Endodermal cell (in vitro differentiated cells): ENCODE measurements at regions not wholly inside any gene's neighbourhood (a gene's known extent, or its start where the extent isn't known, plus 50 kb on each side); places are given as distances from the start of the nearest gene placed in this dataset.

Source experiments
- DNase-seq: peaks from one replicate; pipeline ENCODE4 v3.0.0-alpha.2; 2017
- H3K27ac ChIP-seq: 2 replicates; pipeline ENCODE4 v1.5.1; 2013; ENCODE audit warnings: mild to moderate bottlenecking, low read depth, low read length, moderate library complexity
- H3K27me3 ChIP-seq: 2 replicates; pipeline ENCODE4 v1.6.1; 2013; ENCODE audit warnings: mild to moderate bottlenecking, low read length, moderate library complexity; ENCODE audit not compliant: insufficient read depth, control insufficient read depth, poor library complexity, severe bottlenecking
- H3K36me3 ChIP-seq: 2 replicates; pipeline ENCODE4 v1.7.0; 2013; ENCODE audit warnings: mild to moderate bottlenecking, low read length, moderate library complexity; ENCODE audit not compliant: control insufficient read depth, insufficient read depth
- H3K4me1 ChIP-seq: one replicate; pipeline ENCODE4 v1.7.0; 2013; ENCODE audit warnings: low read length; ENCODE audit not compliant: control insufficient read depth, insufficient read depth
- H3K4me3 ChIP-seq: 2 replicates; pipeline ENCODE4 v1.5.1; 2013; ENCODE audit warnings: mild to moderate bottlenecking, low read length, moderate library complexity
- H3K9ac ChIP-seq: 2 replicates; pipeline ENCODE4 v1.6.1; 2013; ENCODE audit warnings: mild to moderate bottlenecking, low read length, moderate library complexity; ENCODE audit not compliant: poor library complexity, severe bottlenecking; ENCODE audit errors: extremely low read depth
- H3K9me3 ChIP-seq: 2 replicates; pipeline ENCODE4 v1.6.1; 2013; ENCODE audit warnings: mild to moderate bottlenecking, low read length, moderate library complexity; ENCODE audit not compliant: control insufficient read depth
- H3K27ac Mint-ChIP-seq: 2 replicates; pipeline ENCODE4 v1.8.0; 2020; ENCODE audit warnings: mixed read lengths
- H3K27me3 Mint-ChIP-seq: 2 replicates; pipeline ENCODE4 v1.8.0; 2021; ENCODE audit warnings: mild to moderate bottlenecking, mixed read lengths; ENCODE audit not compliant: insufficient read depth
- H3K36me3 Mint-ChIP-seq: 2 replicates; pipeline ENCODE4 v1.8.0; 2020; ENCODE audit warnings: low read depth, mixed read lengths
- H3K4me1 Mint-ChIP-seq: 2 replicates; pipeline ENCODE4 v1.8.0; 2020; ENCODE audit warnings: mixed read lengths
- H3K4me3 Mint-ChIP-seq: 2 replicates; pipeline ENCODE4 v1.8.0; 2020; ENCODE audit warnings: mild to moderate bottlenecking, moderate library complexity, mixed read lengths
- H3K9me3 Mint-ChIP-seq: 2 replicates; pipeline ENCODE4 v1.8.0; 2020; ENCODE audit warnings: mild to moderate bottlenecking, mixed read lengths
- WGBS, 2 experiments: methylation state at CpG; one replicate each; pipeline versions ENCODE4 v1.1.5 to v1.1.7; 2013; ENCODE audit warnings: missing lambda C conversion rate in 2 of 2, mixed read lengths in 1 of 2; ENCODE audit not compliant: insufficient coverage in 1 of 2, insufficient read length in 1 of 2; 5-methylcytosine and 5-hydroxymethylcytosine counted together
- TF ChIP-seq, protein P1 (sequence below): fragments of 200-600 bp; sonication (generic); conservative IDR thresholded peaks from 2 replicates; pipeline ENCODE4 v1.5.0; 2021; ENCODE audit warnings: antibody characterized with exemption, mild to moderate bottlenecking

DNA sequence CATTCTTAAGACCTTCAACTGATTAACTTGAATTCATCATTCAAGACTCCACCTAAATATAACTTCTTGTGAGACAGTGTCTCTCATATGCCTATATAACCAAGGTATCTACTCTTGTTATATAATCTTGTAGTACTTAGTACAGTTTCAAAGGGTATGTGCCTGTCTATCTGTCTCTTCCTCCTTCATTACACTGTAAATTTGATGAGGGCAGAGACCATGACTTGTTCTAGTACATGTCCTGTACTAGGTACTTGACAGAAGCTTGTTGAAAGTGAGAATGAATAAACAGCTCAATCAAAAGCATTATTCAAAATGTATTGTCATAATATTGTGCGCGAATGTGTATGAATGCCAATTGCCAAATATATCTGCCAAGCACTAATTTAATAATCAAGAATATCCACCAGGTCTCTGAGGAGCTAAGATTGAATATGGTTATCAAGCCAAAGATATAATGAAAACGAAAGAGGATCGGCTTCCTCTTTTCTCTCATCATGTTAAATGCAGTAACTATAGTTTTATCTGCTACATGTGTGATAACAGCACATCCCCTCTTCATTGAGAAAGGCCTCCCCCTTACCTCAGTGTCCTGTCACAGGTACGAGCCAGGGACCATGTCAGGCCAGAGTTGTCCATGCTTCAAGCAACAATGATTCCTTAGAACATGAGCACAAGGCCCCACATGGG is 117.3 kb downstream of the UCHL5 start:
- DNase-seq = no peak
- Mint-ChIP-seq H3K27me3 (no peaks in the 10 kb centered on the region), H3K9me3 (no peaks in the 10 kb centered on the region), H3K4me1 (peaks cover 14% of the 10 kb centered on the region), H3K4me3 (no peak overlapping the region), H3K36me3 (no peaks in the 10 kb centered on the region), H3K27ac (no peak overlapping the region)
- Histone ChIP-seq H3K4me1 (peaks cover 3% of the 10 kb centered on the region), H3K36me3 (no peaks in the 10 kb centered on the region), H3K27ac (no peak overlapping the region), H3K9ac (no peak overlapping the region), H3K4me3 (no peak overlapping the region), H3K27me3 (no peaks in the 10 kb centered on the region), H3K9me3 (no peaks in the 10 kb centered on the region)
- TF ChIP-seq, protein P1, sequence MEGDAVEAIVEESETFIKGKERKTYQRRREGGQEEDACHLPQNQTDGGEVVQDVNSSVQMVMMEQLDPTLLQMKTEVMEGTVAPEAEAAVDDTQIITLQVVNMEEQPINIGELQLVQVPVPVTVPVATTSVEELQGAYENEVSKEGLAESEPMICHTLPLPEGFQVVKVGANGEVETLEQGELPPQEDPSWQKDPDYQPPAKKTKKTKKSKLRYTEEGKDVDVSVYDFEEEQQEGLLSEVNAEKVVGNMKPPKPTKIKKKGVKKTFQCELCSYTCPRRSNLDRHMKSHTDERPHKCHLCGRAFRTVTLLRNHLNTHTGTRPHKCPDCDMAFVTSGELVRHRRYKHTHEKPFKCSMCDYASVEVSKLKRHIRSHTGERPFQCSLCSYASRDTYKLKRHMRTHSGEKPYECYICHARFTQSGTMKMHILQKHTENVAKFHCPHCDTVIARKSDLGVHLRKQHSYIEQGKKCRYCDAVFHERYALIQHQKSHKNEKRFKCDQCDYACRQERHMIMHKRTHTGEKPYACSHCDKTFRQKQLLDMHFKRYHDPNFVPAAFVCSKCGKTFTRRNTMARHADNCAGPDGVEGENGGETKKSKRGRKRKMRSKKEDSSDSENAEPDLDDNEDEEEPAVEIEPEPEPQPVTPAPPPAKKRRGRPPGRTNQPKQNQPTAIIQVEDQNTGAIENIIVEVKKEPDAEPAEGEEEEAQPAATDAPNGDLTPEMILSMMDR = no peak
- WGBS, 2 experiments = 89 to 97% methylated on average over 1 to 5 of the region's 5 CpGs

DNA sequence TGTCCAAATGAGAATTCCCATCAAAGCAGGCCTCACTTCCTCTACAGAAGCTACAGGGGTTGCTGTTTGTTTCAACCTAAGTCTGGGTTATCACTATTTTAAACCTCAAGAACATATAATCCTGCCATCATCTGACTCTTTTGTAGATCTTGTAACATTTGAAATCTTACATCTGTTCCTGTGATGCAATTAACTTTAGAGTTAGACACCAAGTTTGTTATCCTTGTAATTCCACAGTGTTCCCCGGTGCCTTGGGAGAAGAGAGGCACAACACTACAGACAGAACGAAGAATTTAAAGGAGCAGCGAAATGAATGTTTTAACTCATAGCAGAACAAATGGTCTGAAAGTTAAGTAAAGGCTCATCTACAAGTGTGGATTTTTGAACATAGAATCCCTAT is 116.1 kb downstream of the UCHL5 start:
- Histone ChIP-seq H3K27ac (no peak overlapping the region), H3K36me3 (no peaks in the 10 kb centered on the region), H3K4me1 (peaks cover 3% of the 10 kb centered on the region), H3K9me3 (no peaks in the 10 kb centered on the region), H3K4me3 (no peak overlapping the region), H3K27me3 (no peaks in the 10 kb centered on the region), H3K9ac (no peak overlapping the region)
- Mint-ChIP-seq H3K27ac (no peak overlapping the region), H3K4me1 (peaks cover 16% of the 10 kb centered on the region), H3K36me3 (no peaks in the 10 kb centered on the region), H3K4me3 (no peak overlapping the region), H3K9me3 (no peaks in the 10 kb centered on the region), H3K27me3 (no peaks in the 10 kb centered on the region)
- DNase-seq = no peak
- TF ChIP-seq, protein P1 = no peak
- WGBS, 2 experiments = 96 to 99% methylated on average over 3 of the region's 3 CpGs

DNA sequence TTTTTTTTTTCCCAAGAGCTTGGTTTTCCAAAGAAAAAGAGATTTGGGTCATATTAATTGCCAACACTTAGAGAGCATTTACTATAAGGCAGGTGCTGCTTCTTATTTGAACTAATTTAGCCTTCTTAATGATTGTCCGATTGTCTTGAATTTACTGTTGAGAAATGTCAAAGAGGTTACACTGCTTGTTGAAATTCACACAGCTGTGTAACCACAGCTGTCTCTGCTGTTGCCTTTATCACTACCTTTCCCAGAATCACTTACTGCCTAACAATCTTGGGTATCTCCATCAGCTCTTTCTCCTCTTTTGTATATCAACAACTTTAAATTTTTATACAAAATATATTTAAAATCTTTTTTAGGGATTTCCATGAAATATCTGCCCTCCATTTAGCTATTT is 115.6 kb downstream of the UCHL5 start:
- Histone ChIP-seq H3K9me3 (no peaks in the 10 kb centered on the region), H3K36me3 (no peaks in the 10 kb centered on the region), H3K4me3 (no peak overlapping the region), H3K27ac (no peak overlapping the region), H3K4me1 (peaks cover 3% of the 10 kb centered on the region), H3K27me3 (no peaks in the 10 kb centered on the region), H3K9ac (no peak overlapping the region)
- H3K27ac Mint-ChIP-seq = no peak overlapping the region
- WGBS, 2 experiments = 96 to 100% methylated on average over 1 of the region's 1 CpG
- DNase-seq = no peak
- TF ChIP-seq, protein P1 = no peak
- H3K36me3 Mint-ChIP-seq = no peaks in the 10 kb centered on the region
- H3K4me1 Mint-ChIP-seq = peaks cover 15% of the 10 kb centered on the region
- H3K27me3 Mint-ChIP-seq = no peaks in the 10 kb centered on the region
- no peak overlapping the region for H3K4me3 Mint-ChIP-seq
- no peaks in the 10 kb centered on the region for H3K9me3 Mint-ChIP-seq
